HL-60 (cell line): ENCODE measurements at regions not wholly inside any gene's neighbourhood (a gene's known extent, or its start where the extent isn't known, plus 50 kb on each side); places are given as distances from the start of the nearest gene placed in this dataset.

ENCODE experiments used
- DNase-seq, 2 experiments: peaks; one replicate each; pipeline ENCODE4 v3.0.0-alpha.2; 2010 to 2020; ENCODE audit warnings: low read depth in 1 of 2, low spot score in 1 of 2
- H3K27ac ChIP-seq: fragments of 250-450 bp; sonication (Bioruptor Pico); replicated peaks from 2 replicates; pipeline ENCODE4 v1.5.1; 2020; ENCODE audit warnings: mild to moderate bottlenecking, moderate library complexity
- H3K27me3 ChIP-seq: fragments of 250-450 bp; sonication (Bioruptor Pico); 2 replicates; pipeline ENCODE4 v1.5.1; 2021; ENCODE audit warnings: mild to moderate bottlenecking, moderate library complexity; ENCODE audit not compliant: insufficient read depth, poor library complexity, severe bottlenecking
- H3K4me3 ChIP-seq: replicated peaks from 2 replicates; pipeline ENCODE4 v1.5.1; 2011; ENCODE audit warnings: mild to moderate bottlenecking, control low read depth, low read length; ENCODE audit not compliant: insufficient read depth
- CTCF ChIP-seq: IDR thresholded peaks from one replicate; pipeline ENCODE4 v1.5.1; 2011; ENCODE audit warnings: low read length, control low read depth, inconsistent platforms; ENCODE audit not compliant: insufficient read depth
- GABPA ChIP-seq: IDR thresholded peaks from 2 replicates; pipeline ENCODE4 v1.6.1; 2012; ENCODE audit warnings: low read depth
- POLR2AphosphoS5 ChIP-seq: IDR thresholded peaks from 2 replicates; pipeline ENCODE4 v1.6.1; 2012; ENCODE audit warnings: low read depth
- REST ChIP-seq: IDR thresholded peaks from 2 replicates; pipeline ENCODE4 v1.6.1; 2012; ENCODE audit warnings: low read depth; ENCODE audit not compliant: insufficient replicate concordance
- SPI1 ChIP-seq: IDR thresholded peaks from 2 replicates; pipeline ENCODE4 v1.6.1; 2012; ENCODE audit warnings: low read depth, mild to moderate bottlenecking, borderline replicate concordance

DNA sequence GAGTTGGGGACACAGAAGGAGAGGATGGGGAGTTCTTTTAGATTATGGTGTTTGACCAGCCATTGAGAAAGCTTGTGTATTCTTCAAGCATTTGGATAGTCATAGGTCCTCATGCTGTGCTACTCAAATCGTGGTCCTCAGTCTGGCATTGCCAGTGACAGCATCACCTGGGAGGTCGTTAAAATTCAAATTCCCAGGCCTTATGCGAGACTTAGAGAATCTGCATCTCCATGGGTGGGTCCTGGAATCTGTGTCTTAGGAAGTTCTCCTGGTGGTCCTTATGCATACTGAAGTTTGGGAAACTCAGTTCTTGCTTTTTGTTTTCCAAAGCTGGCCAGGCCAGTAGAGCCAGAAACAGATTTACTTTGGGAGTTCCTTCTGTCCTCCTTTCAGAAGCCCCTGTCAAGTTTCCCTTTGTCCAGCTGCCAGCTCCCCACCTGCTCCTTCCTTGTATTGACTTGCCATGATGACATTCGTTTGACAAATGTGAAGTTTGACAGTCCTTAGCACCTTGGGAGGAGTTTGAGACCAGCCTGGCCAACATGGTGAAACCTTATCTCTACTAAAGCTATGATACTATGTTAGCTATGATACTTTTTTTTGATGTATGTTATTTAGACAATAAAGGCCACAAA lies 95.6 kb downstream of the PALM2AKAP2 start:
- no peak for TF ChIP-seq GABPA
- TF ChIP-seq CTCF = no peak
- TF ChIP-seq SPI1 = no peak
- TF ChIP-seq REST = no peak
- TF ChIP-seq POLR2AphosphoS5 = no peak
- Histone ChIP-seq H3K4me3 (no peak overlapping the region), H3K27me3 (no peaks in the 10 kb centered on the region), H3K27ac (no peak overlapping the region)
- no peak for DNase-seq

DNA sequence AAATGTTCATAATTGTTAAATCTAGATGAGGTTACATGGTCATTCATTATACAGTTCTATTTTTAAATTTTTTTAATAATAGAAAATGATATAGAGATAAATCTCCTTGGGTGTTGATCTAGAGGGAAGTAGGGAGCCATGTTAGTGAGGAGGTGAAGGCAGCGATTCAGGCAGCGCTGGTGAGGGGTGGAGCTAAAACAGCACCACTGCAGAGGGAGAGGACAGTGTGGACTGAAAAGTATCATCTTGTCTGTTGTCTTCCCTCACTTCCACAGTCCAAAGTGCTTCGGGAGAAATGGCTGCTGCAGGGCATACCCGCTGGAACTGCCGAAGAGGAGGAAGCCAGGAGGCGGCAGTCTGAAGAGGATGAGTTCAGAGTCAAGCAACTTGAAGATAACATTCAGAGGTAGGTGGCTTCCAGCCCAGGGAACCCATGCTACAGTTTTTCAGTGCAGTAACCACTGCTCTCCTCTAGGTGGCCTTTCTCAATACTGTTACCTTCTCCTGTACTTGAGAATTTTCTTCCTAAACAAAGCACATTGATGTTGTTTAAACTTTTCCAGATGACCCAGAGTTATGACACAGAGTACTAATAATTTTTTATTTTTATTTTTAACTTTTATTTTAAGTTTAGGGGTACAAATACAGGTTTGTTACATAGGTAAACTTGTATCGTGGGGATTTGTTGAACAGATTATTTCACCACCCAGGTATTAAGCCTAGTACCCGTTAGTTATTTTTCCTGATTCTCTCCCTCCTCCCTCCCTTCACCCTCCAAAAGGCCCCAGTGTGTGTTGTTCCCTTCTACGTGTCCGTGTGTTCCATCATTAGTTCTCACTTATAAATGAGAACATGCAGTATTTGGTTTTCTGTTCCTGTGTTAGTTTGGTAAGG lies 100.5 kb downstream of the PALM2AKAP2 start:
- DNase-seq = no peak
- peak; percentile 41 for TF ChIP-seq CTCF
- no peak for TF ChIP-seq SPI1
- TF ChIP-seq GABPA = no peak
- no peak overlapping the region for H3K4me3 ChIP-seq

DNA sequence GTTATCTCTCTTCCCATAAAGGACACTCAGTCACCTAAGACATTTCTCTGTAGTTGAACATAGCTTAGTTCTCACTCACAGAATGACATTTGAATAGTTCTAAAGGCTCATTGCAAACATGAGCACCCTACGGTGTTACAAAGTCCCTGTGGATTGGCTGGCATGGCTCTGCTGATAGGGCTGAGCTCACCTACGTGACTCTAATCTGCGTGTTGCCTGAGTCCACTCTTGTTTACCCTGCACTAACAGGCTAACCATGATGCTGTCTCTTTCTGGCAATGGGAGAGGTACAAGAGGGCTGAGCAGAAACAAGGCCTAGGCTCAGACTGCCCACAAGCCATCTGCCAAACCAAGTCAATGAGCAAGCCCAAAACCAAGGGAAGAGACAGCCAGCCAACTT lies 103.6 kb downstream of the PALM2AKAP2 start:
- H3K27ac ChIP-seq = no peak overlapping the region
- H3K27me3 ChIP-seq = no peaks in the 10 kb centered on the region
- H3K4me3 ChIP-seq = no peak overlapping the region
- DNase-seq = no peak
- TF ChIP-seq REST (no peak), SPI1 (no peak), CTCF (no peak), GABPA (no peak), POLR2AphosphoS5 (no peak)

More for the DNA sequence above, 100.5 kb downstream of the PALM2AKAP2 start:
- no peaks in the 10 kb centered on the region for H3K27me3 ChIP-seq
- H3K27ac ChIP-seq = no peak overlapping the region
